Caki2 (cell line): ENCODE measurements at regions not wholly inside any gene's neighbourhood (a gene's known extent, or its start where the extent isn't known, plus 50 kb on each side); places are given as distances from the start of the nearest gene placed in this dataset.

Experiments
- DNase-seq: peaks from one replicate; pipeline ENCODE4 v3.0.0-alpha.2; 2015; ENCODE audit warnings: low read depth
- in situ Hi-C: cut with HindIII; loops from 2 replicates; pipeline ENCODE4 v1.10.0; 2016; ENCODE audit warnings: low sequenced_read_pairs, low pct_unique_long_range_greater_than_20kb, mixed read lengths

DNA sequence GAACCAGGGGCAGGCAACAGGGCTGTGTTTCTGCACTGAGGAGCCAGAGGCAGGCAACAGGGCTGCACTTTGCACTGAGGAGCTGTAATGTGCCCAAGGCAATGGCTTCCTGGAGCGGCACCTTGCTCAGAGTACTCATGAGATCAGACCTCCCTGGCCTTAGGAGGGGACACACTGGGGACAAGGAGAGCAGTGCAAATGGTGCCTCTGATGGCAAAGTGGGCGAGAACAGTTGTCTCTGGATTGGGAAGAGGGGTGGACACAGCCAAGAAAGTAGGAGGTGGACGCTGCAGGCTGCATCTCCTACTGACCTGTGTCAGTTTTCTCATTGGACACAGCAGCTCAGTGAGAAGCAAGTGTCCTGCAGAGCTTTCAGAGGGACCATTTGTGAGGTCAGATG is 1443.3 kb downstream of the TBC1D22A start:
- no peak for DNase-seq
- in situ Hi-C loops: no loop called here

- DNase-seq: no peak
- in situ Hi-C loops: no loop called here
These were observed 1442.7 kb downstream of the TBC1D22A start for GRCh38 chr22:48205161-48205560.

DNA sequence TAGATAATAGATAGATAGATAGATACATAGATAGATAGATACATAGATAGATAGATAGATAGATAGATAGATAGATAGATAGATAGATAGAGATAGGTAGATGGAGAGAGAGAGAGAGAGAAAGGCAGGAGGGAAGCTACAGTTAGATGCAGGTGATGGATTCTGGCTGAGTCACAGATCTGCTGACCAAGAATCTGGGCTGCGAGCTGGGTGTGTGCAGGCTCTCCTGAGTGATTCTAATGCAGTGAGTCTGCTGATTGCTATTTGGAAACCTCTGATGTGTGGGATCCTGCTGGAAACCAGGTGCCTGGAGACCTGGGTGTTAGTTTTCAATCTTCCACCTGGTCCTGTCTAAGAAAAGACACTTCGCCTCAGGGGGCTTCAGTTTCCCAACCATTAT is 1441.8 kb downstream of the TBC1D22A start:
- peak; percentile 43 for DNase-seq
- in situ Hi-C loops: no loop called here

- no peak for DNase-seq
- in situ Hi-C loops: no loop called here
These were observed 1437.2 kb downstream of the TBC1D22A start for GRCh38 chr22:48199667-48200066.

DNA sequence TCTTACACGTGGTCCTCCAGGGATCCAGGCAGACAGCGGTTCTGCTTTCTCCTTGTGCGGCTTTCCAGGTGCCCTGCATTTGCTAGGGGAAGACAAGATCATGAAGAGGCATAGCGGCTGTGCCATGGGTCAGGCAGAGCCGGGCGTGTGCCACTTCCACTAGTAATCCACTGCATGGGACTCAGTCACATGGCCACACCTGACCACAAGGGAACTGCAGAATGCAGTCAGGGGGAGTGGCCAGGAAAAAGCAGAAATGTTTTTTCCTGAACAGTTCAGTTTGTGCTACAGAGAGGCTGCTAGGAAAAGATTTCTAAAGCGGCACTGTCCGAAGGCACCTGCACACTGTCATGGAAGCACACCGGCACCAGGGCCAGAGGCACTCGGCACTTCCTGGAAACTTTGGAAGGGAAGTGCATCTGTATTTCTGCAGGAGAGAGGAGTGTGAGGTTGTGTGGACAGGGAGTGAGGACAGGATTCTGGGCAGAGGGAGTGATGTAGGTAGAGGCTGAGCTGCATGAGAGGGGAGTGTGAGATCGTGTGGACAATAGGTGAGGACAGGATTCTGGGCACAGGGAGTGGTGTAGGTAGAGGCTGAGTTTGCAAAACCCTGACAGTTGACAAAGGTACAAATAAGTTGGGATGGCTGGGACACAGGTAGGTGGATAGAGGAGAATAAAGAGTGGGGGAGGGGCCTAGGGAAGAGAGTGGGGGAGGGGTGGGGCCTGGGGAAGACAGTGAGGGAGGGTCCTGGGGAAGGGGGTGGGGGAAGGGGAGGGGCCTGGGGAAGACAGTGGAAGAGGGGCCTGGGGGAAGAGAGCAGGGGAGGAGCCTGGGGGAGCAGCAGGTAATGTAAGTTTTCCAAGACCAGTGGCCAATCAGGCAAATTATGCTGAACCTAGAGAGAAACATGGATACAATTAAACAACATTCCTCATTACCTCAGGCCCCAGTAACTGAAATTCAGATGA is 1436.3 kb downstream of the TBC1D22A start:
- in situ Hi-C loops: no loop called here
- no peak for DNase-seq

- no peak for DNase-seq
- in situ Hi-C loops: no loop called here
These were observed 1434.8 kb downstream of the TBC1D22A start for GRCh38 chr22:48197189-48197690.

DNA sequence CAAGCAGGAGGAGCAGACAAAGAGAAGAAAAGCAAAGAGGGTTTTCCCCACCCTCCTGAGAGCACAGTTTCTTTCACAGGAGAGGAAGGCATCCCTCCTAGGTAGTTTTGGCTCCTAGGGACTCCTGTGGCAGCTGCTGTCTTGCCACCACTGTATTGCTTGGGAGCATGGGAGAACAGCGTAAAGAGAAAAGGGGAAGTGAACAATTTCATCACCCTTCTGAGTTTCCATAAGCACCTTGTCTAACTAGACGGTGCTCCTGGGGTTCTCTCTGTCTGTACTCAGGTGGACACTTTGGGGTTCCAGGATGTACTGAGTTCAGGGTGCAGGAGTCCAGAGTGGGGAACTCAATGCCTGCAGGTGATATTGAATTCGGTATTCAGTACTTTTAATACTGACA is 1430.5 kb downstream of the TBC1D22A start:
- in situ Hi-C loops: no loop called here

DNA sequence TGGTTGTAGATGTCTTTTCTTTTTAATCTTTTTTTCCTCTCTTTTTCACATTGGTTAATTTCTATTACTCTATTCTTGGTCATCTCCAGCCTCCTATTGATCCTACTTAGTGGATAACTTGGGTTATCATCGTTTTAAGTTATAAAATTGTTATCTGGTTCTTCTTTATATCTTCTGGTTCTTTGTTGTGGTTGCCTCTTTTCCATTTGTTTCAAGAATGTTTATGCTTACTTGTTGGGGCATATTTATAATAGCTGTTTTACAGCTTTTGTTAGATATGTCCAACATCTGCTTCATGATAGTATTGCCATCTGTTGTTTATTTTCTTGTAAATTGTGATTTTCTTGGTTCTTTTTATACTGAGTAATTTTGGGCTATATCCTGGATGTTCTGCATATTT is 1429.6 kb downstream of the TBC1D22A start:
- no peak for DNase-seq
- in situ Hi-C loops: no loop called here

More for the DNA sequence above, 1430.5 kb downstream of the TBC1D22A start:
- no peak for DNase-seq

- no peak for DNase-seq
- in situ Hi-C loops: no loop called here
These were observed 1425.8 kb downstream of the TBC1D22A start for GRCh38 chr22:48188231-48188721.

DNA sequence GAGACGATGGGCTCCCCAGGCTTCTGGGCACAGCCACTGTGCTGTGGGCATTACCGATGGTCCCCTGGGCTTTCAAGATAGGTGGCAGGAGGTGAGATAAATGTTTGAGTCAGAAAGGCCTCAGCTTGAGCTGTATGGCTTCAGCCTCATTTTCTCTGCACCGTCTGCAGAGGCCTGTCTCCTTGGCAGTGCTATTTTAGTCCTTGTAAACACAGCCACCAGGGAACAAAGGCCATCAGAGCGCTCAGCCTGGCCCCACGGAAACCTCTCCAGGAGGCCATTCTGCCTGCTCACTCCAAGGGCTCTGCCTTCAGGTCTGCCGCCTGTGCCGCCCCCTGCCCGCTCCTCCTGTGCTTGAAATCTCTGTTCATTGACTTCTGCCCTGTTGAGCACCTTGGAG is 1424.9 kb downstream of the TBC1D22A start:
- in situ Hi-C loops: no loop called here

DNA sequence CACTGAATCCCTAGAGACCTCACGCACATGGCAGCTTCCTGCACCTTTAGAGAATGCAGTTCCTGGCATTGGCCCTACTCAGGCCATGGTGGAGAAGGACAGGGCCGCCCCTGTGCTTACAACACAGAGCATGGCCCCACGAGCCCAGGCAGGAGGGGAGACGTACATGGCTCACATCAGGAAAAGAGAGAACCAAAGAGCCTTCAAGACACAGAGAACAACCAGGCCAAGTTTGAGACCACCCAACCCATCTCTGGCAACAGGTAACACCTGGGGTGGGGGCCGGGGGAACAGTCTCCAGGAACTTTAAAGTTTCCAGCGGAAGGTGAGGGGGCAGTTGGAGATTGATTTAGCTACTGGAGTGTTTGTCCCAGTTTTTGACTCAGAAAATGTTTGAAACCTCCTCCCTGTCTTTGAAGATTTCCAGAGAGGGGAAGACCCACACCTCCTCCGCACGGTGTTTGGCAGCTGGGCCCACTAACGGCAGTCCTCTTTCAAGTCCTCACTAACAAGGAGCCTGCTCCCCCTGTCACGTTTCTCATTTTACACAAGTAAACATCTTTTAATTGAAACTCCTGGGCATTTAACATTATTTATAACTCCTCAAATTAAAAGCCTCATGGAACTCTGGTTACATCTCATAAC is 1423.8 kb downstream of the TBC1D22A start:
- in situ Hi-C loops: no loop called here
- no peak for DNase-seq

More for the DNA sequence above, 1424.9 kb downstream of the TBC1D22A start:
- no peak for DNase-seq

DNA sequence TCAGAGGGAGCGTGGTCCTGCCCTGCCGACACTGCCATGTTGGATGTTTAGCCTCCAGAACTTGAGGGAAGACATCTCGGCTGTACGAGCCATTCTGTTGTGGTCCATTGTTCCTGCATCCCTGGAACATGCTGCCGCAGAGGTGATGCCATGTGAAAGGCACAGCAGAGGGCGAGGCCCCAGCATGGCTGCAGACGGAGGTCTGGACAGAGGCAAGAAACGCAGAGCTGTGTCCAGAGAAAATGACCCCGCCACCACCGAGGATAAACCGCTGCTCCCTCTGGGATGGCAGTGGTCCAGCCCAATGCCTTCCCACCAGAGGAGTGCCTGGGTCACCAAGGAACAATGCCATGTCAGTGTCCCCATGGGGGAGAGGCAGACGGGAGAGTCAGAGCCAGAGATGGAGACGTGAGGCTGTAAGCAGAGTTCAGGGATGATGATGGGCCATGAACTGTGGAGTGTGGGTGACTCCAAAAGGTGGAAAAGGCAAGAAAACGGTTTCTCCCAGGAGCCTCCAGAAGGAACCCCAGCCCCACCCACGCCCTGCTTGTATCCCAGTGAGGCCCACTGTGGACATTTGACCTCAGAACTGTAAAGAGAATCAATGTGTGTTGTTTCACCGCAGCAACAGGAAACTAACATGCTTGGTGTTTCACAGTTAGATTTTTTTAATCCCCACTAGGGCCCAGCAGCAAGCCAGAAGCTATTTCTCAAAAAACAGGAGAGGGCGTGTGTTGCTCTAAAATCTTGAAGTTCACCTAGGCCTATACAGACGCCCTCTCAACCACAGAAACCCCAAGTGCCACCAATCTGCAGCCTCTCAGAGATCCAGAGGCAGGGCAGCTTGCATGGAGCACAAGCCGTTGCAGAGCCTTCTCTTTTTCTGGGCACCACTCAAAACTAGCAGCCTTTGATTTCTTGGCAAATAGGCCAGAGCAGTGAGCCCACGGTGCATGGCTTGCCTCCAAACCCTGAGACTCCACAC is 1422.9 kb downstream of the TBC1D22A start:
- in situ Hi-C loops: no loop called here
- no peak for DNase-seq

- in situ Hi-C loops: no loop called here
- no peak for DNase-seq
These were observed 1420.7 kb downstream of the TBC1D22A start for GRCh38 chr22:48182846-48183805.

- in situ Hi-C loops: no loop called here
- no peak for DNase-seq
These were observed 1419.6 kb downstream of the TBC1D22A start for GRCh38 chr22:48182031-48182430.

DNA sequence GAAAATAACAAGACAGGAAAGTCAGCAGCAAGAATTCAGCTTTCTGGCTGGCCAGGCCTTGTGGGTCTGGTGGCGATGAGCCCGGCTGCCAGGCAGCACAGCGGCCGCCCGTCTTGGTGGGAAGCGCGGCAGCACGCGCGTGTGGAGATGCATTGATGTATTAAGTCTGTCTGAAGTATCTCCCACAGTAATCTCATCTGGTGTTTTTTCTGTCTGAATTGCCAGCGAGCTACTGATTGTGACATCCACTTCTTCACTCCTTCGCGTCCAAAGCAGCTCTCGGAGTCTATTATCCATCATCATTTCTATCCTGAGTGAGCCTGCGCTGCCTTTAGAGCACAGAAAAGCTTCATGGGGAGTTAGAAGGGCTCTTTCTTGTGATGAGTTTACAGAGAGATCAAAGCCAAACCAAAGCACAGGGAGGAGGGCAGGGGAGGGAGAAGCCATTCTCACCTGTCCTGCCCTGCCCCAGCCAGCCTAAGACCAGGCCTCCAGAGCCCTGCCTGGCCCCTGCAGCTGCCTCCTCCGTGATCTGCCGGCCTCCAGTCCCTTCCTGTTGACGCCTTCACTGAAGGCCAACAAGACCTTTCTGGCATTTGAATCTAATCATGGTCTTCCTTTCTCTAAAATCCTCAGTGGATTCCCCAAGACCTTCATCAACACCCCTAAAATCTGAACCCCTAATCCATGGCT is 1419.0 kb downstream of the TBC1D22A start:
- in situ Hi-C loops: no loop called here
- DNase-seq: no peak

GRCh38 chr22:48180631-48181030 is 1418.2 kb downstream of the TBC1D22A start:
- in situ Hi-C loops: no loop called here
- no peak for DNase-seq
